ENCODE measurements at regions not wholly inside any gene's neighbourhood (a gene's known extent, or its start where the extent isn't known, plus 50 kb on each side); places are given as distances from the start of the nearest gene placed in this dataset.

DNA sequence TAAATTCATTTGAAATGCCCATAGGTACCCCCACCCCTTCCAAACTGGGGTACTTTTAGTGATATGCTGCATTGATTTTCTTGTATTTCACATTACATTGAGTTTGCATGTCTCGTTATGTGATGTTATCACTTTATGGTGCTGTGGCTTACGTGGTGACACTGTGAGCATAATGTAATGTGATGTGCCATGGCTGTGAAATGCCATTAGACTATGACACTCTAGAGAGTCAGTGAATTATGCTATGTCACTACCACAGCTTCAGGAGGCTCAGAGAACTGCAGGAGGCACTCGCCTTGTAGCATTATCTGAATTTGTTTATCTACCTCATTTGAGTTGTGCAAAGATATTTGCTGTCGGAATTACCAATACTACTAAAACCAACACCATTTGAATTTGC, 590.1 kb upstream of the SLC10A2 start:
- H2AFZ ChIP-seq (ENCODE audit: low read length) = no peak overlapping the region
- H3K27ac ChIP-seq (ENCODE audit: low read depth, low read length) = no peak overlapping the region
- H3K4me3 ChIP-seq (ENCODE audit: extremely low read depth in 1 of 4, insufficient read depth in 2 of 4, low read depth in 3 of 4, low read length in 4 of 4) = no peak overlapping the region
- ChIA-PET CTCF (ENCODE audit: partially characterized antibody) (no interaction called here), POLR2A (ENCODE audit: partially characterized antibody) (no interaction called here)
- H3K4me1 ChIP-seq (replicated peaks in 1 of 4; ENCODE audit: control insufficient read depth in 3 of 4, insufficient read depth in 4 of 4, low read length in 3 of 4) = no peaks in the 10 kb centered on the region
- no peaks in the 10 kb centered on the region for H3K27me3 ChIP-seq (replicated peaks in 1 of 4; ENCODE audit: control insufficient read depth in 3 of 4, extremely low read depth in 1 of 4, insufficient read depth in 3 of 4, low read length in 3 of 4)
- no peaks in the 10 kb centered on the region; a peak in 1 of 4 replicates for H3K79me2 ChIP-seq (ENCODE audit: control insufficient read depth in 1 of 2, insufficient read depth in 2 of 2, low read length in 2 of 2)
- H3K23me2 ChIP-seq (ENCODE audit: low read depth, low read length) = no peaks in the 10 kb centered on the region
- H3K56ac ChIP-seq (replicated peaks; ENCODE audit: insufficient read length, low read depth, low read length) = no peak overlapping the region
- H4K20me1 ChIP-seq (replicated peaks in 1 of 2; ENCODE audit: control insufficient read depth in 1 of 2, insufficient read depth in 2 of 2, low read length in 2 of 2) = no peaks in the 10 kb centered on the region
- H3K9me3 ChIP-seq (ENCODE audit: insufficient read depth in 2 of 2, low read depth in 1 of 2, low read length in 1 of 2) = no peaks in the 10 kb centered on the region
- no peaks in the 10 kb centered on the region for H3K36me3 ChIP-seq (ENCODE audit: control insufficient read depth in 2 of 4, insufficient read depth in 4 of 4, low read length in 3 of 4)
- no peak overlapping the region for H2BK15ac ChIP-seq (ENCODE audit: low read length)
- no peak overlapping the region for H2BK12ac ChIP-seq (ENCODE audit: low read depth, low read length)
- H4K8ac ChIP-seq (ENCODE audit: extremely low read depth, insufficient read depth, low read length) = no peak overlapping the region
- H2BK20ac ChIP-seq (ENCODE audit: low read length) = no peak overlapping the region
- H3K4ac ChIP-seq (replicated peaks; ENCODE audit: insufficient read length, low read depth, low read length) = no peak overlapping the region
- H4K91ac ChIP-seq (replicated peaks; ENCODE audit: insufficient read length, low read length) = no peak overlapping the region
- H4K5ac ChIP-seq (ENCODE audit: insufficient read length, low read depth, low read length) = no peak overlapping the region
- no peak overlapping the region for H3K9ac ChIP-seq (replicated peaks in 1 of 4; ENCODE audit: extremely low read depth in 1 of 4, low read depth in 3 of 4, low read length in 3 of 4)
- no peak overlapping the region for H3K4me2 ChIP-seq (ENCODE audit: insufficient read depth in 1 of 2, low read depth in 2 of 2, low read length in 2 of 2)
- WGBS, 2 experiments (ENCODE audit: extremely low coverage in 1 of 2, insufficient coverage in 1 of 2, insufficient read length in 1 of 2, insufficient replicate concordance in 2 of 2, low coverage in 1 of 2, low lambda C conversion rate in 2 of 2, missing lambda C conversion rate in 1 of 2) = 88% methylated on average over 4 of the region's 4 CpGs; no CpG with 5 or more reads in 1 of the 2 experiments
- H3K14ac ChIP-seq (ENCODE audit: insufficient read length) = no peak overlapping the region
- no peak overlapping the region for H2BK5ac ChIP-seq (ENCODE audit: low read depth, low read length)
- H3K18ac ChIP-seq (ENCODE audit: extremely low read depth, low read length) = no peak overlapping the region
- no peak for TF ChIP-seq RXRA (IDR thresholded peaks at IDR 0.05; ENCODE audit: insufficient read depth, low read depth, low read length)
- TF ChIP-seq HDAC6 (IDR thresholded peaks at IDR 0.05; ENCODE audit: low read depth, low read length) = no peak
- no peak for TF ChIP-seq JUND (IDR thresholded peaks at IDR 0.05; ENCODE audit: low read length)
- TF ChIP-seq RBBP5 (IDR thresholded peaks at IDR 0.05; ENCODE audit: borderline replicate concordance, low read depth, low read length) = no peak
- no peak for TF ChIP-seq RNF2 (IDR thresholded peaks at IDR 0.05; ENCODE audit: borderline replicate concordance, low read depth, low read length, missing control alignments, poor library complexity, severe bottlenecking)
- TF ChIP-seq, protein P1, sequence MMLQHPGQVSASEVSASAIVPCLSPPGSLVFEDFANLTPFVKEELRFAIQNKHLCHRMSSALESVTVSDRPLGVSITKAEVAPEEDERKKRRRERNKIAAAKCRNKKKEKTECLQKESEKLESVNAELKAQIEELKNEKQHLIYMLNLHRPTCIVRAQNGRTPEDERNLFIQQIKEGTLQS (IDR thresholded peaks at IDR 0.05; ENCODE audit: insufficient read depth, low read depth, low read length) = no peak
- TF ChIP-seq TCF12 (IDR thresholded peaks at IDR 0.05; ENCODE audit: low read depth, low read length) = no peak
- no peak for TF ChIP-seq FOSL1 (IDR thresholded peaks at IDR 0.05; ENCODE audit: insufficient read depth, low read depth, low read length)
- no peak for TF ChIP-seq TAF7 (optimal IDR thresholded peaks at IDR 0.05; ENCODE audit: borderline replicate concordance, low read depth, low read length)
- no peak for TF ChIP-seq SAP30 (IDR thresholded peaks at IDR 0.05; ENCODE audit: insufficient read depth, insufficient replicate concordance, low read length)
- no peak for TF ChIP-seq CHD1 (IDR thresholded peaks at IDR 0.05; ENCODE audit: low read depth, low read length)
- H3K23ac ChIP-seq (ENCODE audit: insufficient read length) = no peak overlapping the region
- no peaks in the 10 kb centered on the region for H3K79me1 ChIP-seq (ENCODE audit: low read depth, low read length)
- DNase-seq (ENCODE audit: low read depth in 1 of 2, low spot score in 2 of 2) (no peak), FAIRE-seq (no peak)
- H2BK120ac ChIP-seq (replicated peaks; ENCODE audit: low read depth, low read length) = no peak overlapping the region
- H2AK5ac ChIP-seq (ENCODE audit: low read depth, low read length) = no peak overlapping the region
